NCI-H2029 treated with DMSO at 0.1 percent for 48 hours (cell line): ENCODE measurements at regions not wholly inside any gene's neighbourhood (a gene's known extent, or its start where the extent isn't known, plus 50 kb on each side); places are given as distances from the start of the nearest gene placed in this dataset.
"Not testable (repeated sequence)": the region's sequence is repeated elsewhere in the genome, so short reads cannot be mapped to it uniquely, and the experiment has no call there.

Experiments used
- DNase-seq: peaks from one replicate; lab custom pipeline; 2025; lab: John Stamatoyannopoulos, UW

- DNase-seq, result no peak
These were observed 176.8 kb downstream of the ISL1 start for GRCh38 chr5:51559921-51560658.

GRCh38 chr5:51566953-51567352 lies 183.7 kb downstream of the ISL1 start:
- no peak for DNase-seq

GRCh38 chr5:51567636-51568035 lies 184.4 kb downstream of the ISL1 start:
- no peak for DNase-seq

- DNase-seq, result no peak
These were observed 190.6 kb downstream of the ISL1 start for GRCh38 chr5:51573835-51574234.

- no peak for DNase-seq
These were observed 199.7 kb downstream of the ISL1 start for GRCh38 chr5:51582871-51583394.

- DNase-seq, result no peak
These were observed 214.8 kb downstream of the ISL1 start for GRCh38 chr5:51598026-51598425.

GRCh38 chr5:51599587-51599986 lies 216.3 kb downstream of the ISL1 start:
- DNase-seq, result no peak

GRCh38 chr5:51604324-51604723 lies 221.1 kb downstream of the ISL1 start:
- DNase-seq, result no peak

GRCh38 chr5:51606921-51607320 lies 223.7 kb downstream of the ISL1 start:
- no peak for DNase-seq

- DNase-seq, result no peak
These were observed 235.0 kb downstream of the ISL1 start for GRCh38 chr5:51618234-51618633.

GRCh38 chr5:51621156-51621555 lies 237.9 kb downstream of the ISL1 start:
- DNase-seq, result no peak

GRCh38 chr5:51622161-51622790 lies 239.0 kb downstream of the ISL1 start:
- DNase-seq, result no peak

GRCh38 chr5:51625224-51625968 lies 242.1 kb downstream of the ISL1 start:
- no peak for DNase-seq

GRCh38 chr5:51632027-51632426 lies 248.8 kb downstream of the ISL1 start:
- DNase-seq, result no peak

- DNase-seq, result peak; percentile 3
These were observed 249.5 kb downstream of the ISL1 start for GRCh38 chr5:51632793-51633192.

GRCh38 chr5:51636973-51637372 lies 253.7 kb downstream of the ISL1 start:
- DNase-seq, result not testable (repeated sequence)

GRCh38 chr5:51644976-51645375 lies 261.7 kb downstream of the ISL1 start:
- DNase-seq, result no peak

GRCh38 chr5:51646482-51646881 lies 263.2 kb downstream of the ISL1 start:
- DNase-seq, result no peak

GRCh38 chr5:51650824-51651223 lies 267.6 kb downstream of the ISL1 start:
- no peak for DNase-seq

- no peak for DNase-seq
These were observed 268.2 kb downstream of the ISL1 start for GRCh38 chr5:51651476-51651875.

GRCh38 chr5:51651889-51652288 lies 268.6 kb downstream of the ISL1 start:
- no peak for DNase-seq

- no peak for DNase-seq
These were observed 269.7 kb downstream of the ISL1 start for GRCh38 chr5:51652980-51653379.
